Adrenal gland (tissue), 9 donors: ENCODE measurements at regions not wholly inside any gene's neighbourhood (a gene's known extent, or its start where the extent isn't known, plus 50 kb on each side); places are given as distances from the start of the nearest gene placed in this dataset.

Source experiments
- DNase-seq, 7 donors: peaks; one replicate each; pipeline ENCODE4 v3.0.0-alpha.2; 2019 to 2020
- H3K27ac ChIP-seq, 5 donors: fragments of 200-600 bp; sonication (generic) in 4 of 5; 1 replicate in 3 of 5; 2 replicates in 2 of 5; pipeline versions ENCODE4 v1.5.1 to v1.8.0; 2016 to 2020; ENCODE audit warnings: mild to moderate bottlenecking in 1 of 5
- H3K27me3 ChIP-seq: fragments of 200-600 bp; 2 replicates; pipeline ENCODE4 v1.8.0; 2021
- H3K36me3 ChIP-seq, 2 donors: fragments of 200-600 bp; replicated peaks in 1 of 2; 1 replicate in 1 of 2; 2 replicates in 1 of 2; pipeline versions ENCODE4 v1.5.1 to v1.8.0; 2018 to 2022
- H3K4me1 ChIP-seq, 2 donors: fragments of 200-600 bp; replicated peaks in 1 of 2; 1 replicate in 1 of 2; 2 replicates in 1 of 2; pipeline versions ENCODE4 v1.5.1 to v1.8.0; 2018 to 2021
- H3K4me3 ChIP-seq, 4 donors: fragments of 200-600 bp; sonication (generic) in 3 of 4; one replicate each; pipeline ENCODE4 v1.5.1; 2016 to 2018
- H3K9me3 ChIP-seq, 3 donors: fragments of 200-600 bp; sonication (generic) in 1 of 3; replicated peaks in 1 of 3; 1 replicate in 2 of 3; 2 replicates in 1 of 3; pipeline versions ENCODE4 v1.5.1 to v1.8.0; 2016 to 2021
- POLR2A ChIP-seq, 2 donors: fragments of 450-650 bp; IDR thresholded peaks; one replicate each; pipeline ENCODE4 v1.6.1; 2017; ENCODE audit warnings: antibody characterized with exemption in 2 of 2, mild to moderate bottlenecking in 2 of 2, moderate library complexity in 1 of 2
- WGBS, 4 donors: extraction: QIAGEN DNeasy Blood & Tissue Kit in 2 of 4; methylation state at CpG; one replicate each; pipeline versions ENCODE4 v1.1.5 to v1.1.7; 2013 to 2017; 5-methylcytosine and 5-hydroxymethylcytosine counted together
- intact Hi-C, 2 donors: fragments of 100-400 bp; cut with DNase I; formaldehyde crosslinking; loops; one replicate each; pipeline versions ENCODE4 v1.14.1 to v1.15.0; 2022 to 2023
- TF ChIP-seq, protein P1 (sequence below), 6 experiments: fragments of 450-650 bp in 4 of 6; fragments of 200-600 bp in 2 of 6; sonication (generic) in 1 of 6; IDR thresholded peaks; 1 replicate in 5 of 6; 2 replicates in 1 of 6; pipeline versions ENCODE4 v1.5.1 to v1.8.0; 2016 to 2021; ENCODE audit warnings: antibody characterized with exemption in 6 of 6, mild to moderate bottlenecking in 2 of 6, moderate library complexity in 1 of 6
- donor health status: healthy with polysubstance abuse.
- donor health status: Bipolar disorder and iron deficiency.
- donor health status: DM: yes; HTN: yes; CAD: no.
- donor health status: DM: no; HTN: no; CAD: no.
- donor health status: DM: no; HTN: no; CAD: no.

- intact Hi-C loops = no loop called here
- Histone ChIP-seq H3K27me3 (no peaks in the 10 kb centered on the region), H3K4me1 (no peaks in the 10 kb centered on the region), H3K27ac (no peak overlapping the region), H3K4me3 (no peak overlapping the region), H3K36me3 (no peaks in the 10 kb centered on the region), H3K9me3 (peaks cover 0 to 2% (median 0%) of the 10 kb centered on the region in 3 donors)
- WGBS, 4 donors = 39 to 45% (median 43%) methylated on average over 6 of the region's 6 CpGs
- TF ChIP-seq POLR2A (IDR thresholded peaks at IDR 0.05) = no peak
- TF ChIP-seq, protein P1, sequence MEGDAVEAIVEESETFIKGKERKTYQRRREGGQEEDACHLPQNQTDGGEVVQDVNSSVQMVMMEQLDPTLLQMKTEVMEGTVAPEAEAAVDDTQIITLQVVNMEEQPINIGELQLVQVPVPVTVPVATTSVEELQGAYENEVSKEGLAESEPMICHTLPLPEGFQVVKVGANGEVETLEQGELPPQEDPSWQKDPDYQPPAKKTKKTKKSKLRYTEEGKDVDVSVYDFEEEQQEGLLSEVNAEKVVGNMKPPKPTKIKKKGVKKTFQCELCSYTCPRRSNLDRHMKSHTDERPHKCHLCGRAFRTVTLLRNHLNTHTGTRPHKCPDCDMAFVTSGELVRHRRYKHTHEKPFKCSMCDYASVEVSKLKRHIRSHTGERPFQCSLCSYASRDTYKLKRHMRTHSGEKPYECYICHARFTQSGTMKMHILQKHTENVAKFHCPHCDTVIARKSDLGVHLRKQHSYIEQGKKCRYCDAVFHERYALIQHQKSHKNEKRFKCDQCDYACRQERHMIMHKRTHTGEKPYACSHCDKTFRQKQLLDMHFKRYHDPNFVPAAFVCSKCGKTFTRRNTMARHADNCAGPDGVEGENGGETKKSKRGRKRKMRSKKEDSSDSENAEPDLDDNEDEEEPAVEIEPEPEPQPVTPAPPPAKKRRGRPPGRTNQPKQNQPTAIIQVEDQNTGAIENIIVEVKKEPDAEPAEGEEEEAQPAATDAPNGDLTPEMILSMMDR (IDR thresholded peaks at IDR 0.05) = no peak
- no peak for DNase-seq
Measured at GRCh38 chr13:68644611-68645010, 1414.5 kb upstream of the PCDH9 start.

- H3K4me1 ChIP-seq = no peaks in the 10 kb centered on the region
- no peak overlapping the region for H3K27ac ChIP-seq
- DNase-seq = no peak
- intact Hi-C loops = no loop called here
- no peak overlapping the region for H3K4me3 ChIP-seq
- WGBS, 4 donors = 39 to 59% (median 50%) methylated on average over 1 of the region's 1 CpG
- H3K27me3 ChIP-seq = no peaks in the 10 kb centered on the region
- no peaks in the 10 kb centered on the region for H3K9me3 ChIP-seq
- no peak for TF ChIP-seq POLR2A (IDR thresholded peaks at IDR 0.05)
- TF ChIP-seq, protein P1 (IDR thresholded peaks at IDR 0.05) = no peak
- H3K36me3 ChIP-seq = no peaks in the 10 kb centered on the region
Measured at GRCh38 chr13:68636784-68637183, 1406.6 kb upstream of the PCDH9 start.

DNA sequence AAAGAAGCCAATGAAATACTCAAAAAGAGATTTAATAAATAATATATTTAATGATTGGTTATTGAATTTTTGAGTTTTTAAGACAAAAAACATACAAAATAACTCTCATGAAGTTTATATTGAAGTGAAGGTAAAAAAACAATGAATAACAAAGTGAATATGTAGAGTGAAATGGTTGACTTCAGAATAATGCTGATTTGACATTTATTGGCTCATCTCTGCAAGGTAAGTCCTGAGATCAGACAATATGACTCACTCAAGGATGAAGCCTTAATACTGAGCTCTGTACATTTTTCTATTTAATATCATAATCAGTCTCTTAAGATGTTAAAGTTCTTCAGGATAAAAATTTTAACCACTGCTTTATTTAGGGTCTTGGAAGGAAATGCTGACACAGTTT is 1398.9 kb upstream of the PCDH9 start:
- no peaks in the 10 kb centered on the region for H3K9me3 ChIP-seq
- no peaks in the 10 kb centered on the region for H3K27me3 ChIP-seq
- intact Hi-C loops = no loop called here
- H3K4me3 ChIP-seq = no peak overlapping the region
- H3K27ac ChIP-seq = no peak overlapping the region
- H3K36me3 ChIP-seq = no peaks in the 10 kb centered on the region
- TF ChIP-seq, protein P1 (IDR thresholded peaks at IDR 0.05) = no peak
- TF ChIP-seq POLR2A (IDR thresholded peaks at IDR 0.05) = no peak
- no peaks in the 10 kb centered on the region for H3K4me1 ChIP-seq
- no peak for DNase-seq

GRCh38 chr13:68627379-68627778 is 1397.2 kb upstream of the PCDH9 start:
- intact Hi-C loops = no loop called here
- Histone ChIP-seq H3K4me3 (no peak overlapping the region), H3K27ac (no peak overlapping the region), H3K9me3 (no peaks in the 10 kb centered on the region), H3K4me1 (no peaks in the 10 kb centered on the region), H3K36me3 (no peaks in the 10 kb centered on the region), H3K27me3 (no peaks in the 10 kb centered on the region)
- 52 to 85% (median 69%) methylated on average over 3 of the region's 3 CpGs for WGBS, 4 donors
- DNase-seq = no peak
- TF ChIP-seq POLR2A (IDR thresholded peaks at IDR 0.05) = no peak
- TF ChIP-seq, protein P1 (IDR thresholded peaks at IDR 0.05) = no peak
